ENCODE measurements at regions not wholly inside any gene's neighbourhood (a gene's known extent, or its start where the extent isn't known, plus 50 kb on each side); places are given as distances from the start of the nearest gene placed in this dataset.

GRCh38 chr1:90402893-90403849 lies 313.9 kb downstream of the BARHL2 start:
- DNase-seq (ENCODE audit: low spot score), result peak; percentile 98

- DNase-seq (ENCODE audit: low spot score), result no peak
Observed at GRCh38 chr1:90400131-90400530, 317.0 kb downstream of the BARHL2 start.

- no peak for DNase-seq (ENCODE audit: low spot score)
Observed at GRCh38 chr1:90396917-90397316, 320.2 kb downstream of the BARHL2 start.

GRCh38 chr1:90394247-90394646 lies 322.9 kb downstream of the BARHL2 start:
- DNase-seq (ENCODE audit: low spot score), result no peak

GRCh38 chr1:90393025-90393424 lies 324.1 kb downstream of the BARHL2 start:
- DNase-seq (ENCODE audit: low spot score), result no peak

GRCh38 chr1:90391126-90391525 lies 326.0 kb downstream of the BARHL2 start:
- DNase-seq (ENCODE audit: low spot score), result no peak

- no peak for DNase-seq (ENCODE audit: low spot score)
Observed at GRCh38 chr1:90387805-90388204, 329.3 kb downstream of the BARHL2 start.

- DNase-seq (ENCODE audit: low spot score), result no peak
Observed at GRCh38 chr1:90386899-90387720, 330.0 kb downstream of the BARHL2 start.

- DNase-seq (ENCODE audit: low spot score), result no peak
Observed at GRCh38 chr1:90384193-90384592, 332.9 kb downstream of the BARHL2 start.

- no peak for DNase-seq (ENCODE audit: low spot score)
Observed at GRCh38 chr1:90382161-90382560, 334.9 kb downstream of the BARHL2 start.

GRCh38 chr1:90381598-90381997 lies 335.5 kb downstream of the BARHL2 start:
- no peak for DNase-seq (ENCODE audit: low spot score)

- DNase-seq (ENCODE audit: low spot score), result no peak
Observed at GRCh38 chr1:90371448-90371813, 345.7 kb downstream of the BARHL2 start.

- peak; percentile 64 for DNase-seq (ENCODE audit: low spot score)
Observed at GRCh38 chr1:90370686-90371447, 346.2 kb downstream of the BARHL2 start.

GRCh38 chr1:90362163-90362562 lies 354.9 kb downstream of the BARHL2 start:
- DNase-seq (ENCODE audit: low spot score), result no peak

GRCh38 chr1:90361026-90361425 lies 356.1 kb downstream of the BARHL2 start:
- DNase-seq (ENCODE audit: low spot score), result no peak

GRCh38 chr1:90359994-90360393 lies 357.1 kb downstream of the BARHL2 start:
- no peak for DNase-seq (ENCODE audit: low spot score)

- no peak for DNase-seq (ENCODE audit: low spot score)
Observed at GRCh38 chr1:90358448-90358847, 358.7 kb downstream of the BARHL2 start.

- DNase-seq (ENCODE audit: low spot score), result no peak
Observed at GRCh38 chr1:90357995-90358394, 359.1 kb downstream of the BARHL2 start.

GRCh38 chr1:90356991-90357390 lies 360.1 kb downstream of the BARHL2 start:
- DNase-seq (ENCODE audit: low spot score), result no peak

GRCh38 chr1:90356101-90356500 lies 361.0 kb downstream of the BARHL2 start:
- no peak for DNase-seq (ENCODE audit: low spot score)

- no peak for DNase-seq (ENCODE audit: low spot score)
Observed at GRCh38 chr1:90354704-90355103, 359.8 kb downstream of the ZNF326 start.

- DNase-seq (ENCODE audit: low spot score), result no peak
Observed at GRCh38 chr1:90351019-90351418, 356.1 kb downstream of the ZNF326 start.
